RWPE2 (cell line): ENCODE measurements at regions not wholly inside any gene's neighbourhood (a gene's known extent, or its start where the extent isn't known, plus 50 kb on each side); places are given as distances from the start of the nearest gene placed in this dataset.

Experiments used
- ATAC-seq: fragments of 200-7000 bp; cut with Tn5 transposase; 3 replicates; pipeline ENCODE4 v1.9.1; 2021; ENCODE audit warnings: low read depth
- DNase-seq: peaks from one replicate; pipeline ENCODE4 v3.0.0-alpha.2; 2020; ENCODE audit warnings: low spot score
- H3K27ac ChIP-seq: fragments of 450-650 bp; 2 replicates; pipeline ENCODE4 v1.5.1; 2017; ENCODE audit warnings: mild to moderate bottlenecking; ENCODE audit not compliant: poor library complexity, severe bottlenecking
- H3K27me3 ChIP-seq: fragments of 250-450 bp; sonication (Bioruptor Pico); 2 replicates; pipeline ENCODE4 v1.5.1; 2021; ENCODE audit warnings: mild to moderate bottlenecking, moderate library complexity; ENCODE audit not compliant: insufficient read depth, poor library complexity, severe bottlenecking
- H3K36me3 ChIP-seq: fragments of 250-450 bp; sonication (Bioruptor Pico); 2 replicates; pipeline ENCODE4 v1.5.1; 2020; ENCODE audit warnings: low read depth, mild to moderate bottlenecking, moderate library complexity
- H3K4me1 ChIP-seq: fragments of 250-450 bp; sonication (Bioruptor Pico); 2 replicates; pipeline ENCODE4 v1.5.1; 2021; ENCODE audit warnings: mild to moderate bottlenecking, moderate library complexity; ENCODE audit not compliant: insufficient read depth, poor library complexity, severe bottlenecking
- H3K4me3 ChIP-seq: fragments of 250-450 bp; sonication (Bioruptor Pico); 2 replicates; pipeline ENCODE4 v1.5.1; 2021; ENCODE audit warnings: mild to moderate bottlenecking, moderate library complexity; ENCODE audit not compliant: severe bottlenecking
- H3K9me3 ChIP-seq: fragments of 250-450 bp; sonication (Bioruptor Pico); 2 replicates; pipeline ENCODE4 v1.5.1; 2021; ENCODE audit warnings: mild to moderate bottlenecking, moderate library complexity; ENCODE audit not compliant: severe bottlenecking
- TF ChIP-seq, protein P1 (sequence below): fragments of 450-650 bp; IDR thresholded peaks from one replicate; pipeline ENCODE4 v1.5.1; 2017; ENCODE audit warnings: mild to moderate bottlenecking, moderate library complexity; ENCODE audit not compliant: poor library complexity, severe bottlenecking

DNA sequence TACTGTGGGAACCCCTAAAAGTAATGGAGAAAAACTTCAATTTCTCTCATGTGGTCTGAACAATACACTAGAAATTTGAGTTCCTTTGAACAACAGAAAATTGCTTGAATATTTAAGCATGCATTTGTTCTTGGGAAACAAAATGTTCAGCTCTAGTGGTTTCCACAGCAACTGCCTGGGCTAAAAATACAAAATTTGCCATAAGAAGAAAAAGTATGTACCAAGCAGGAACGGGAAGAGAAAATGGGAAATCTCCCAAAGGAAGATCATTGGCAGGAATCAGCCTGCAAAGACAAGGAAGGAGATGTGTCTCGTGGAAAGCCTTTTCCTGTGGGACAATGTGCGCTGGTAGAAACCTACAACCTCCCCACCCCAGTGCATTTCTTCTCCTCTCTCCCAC is 119.0 kb upstream of the DPT start:
- ATAC-seq (no peak), DNase-seq (no peak)
- Histone ChIP-seq H3K9me3 (no peaks in the 10 kb centered on the region), H3K4me3 (no peak overlapping the region), H3K27me3 (no peaks in the 10 kb centered on the region), H3K27ac (no peak overlapping the region), H3K36me3 (0 out of 2 replicates have a peak, but pooled peaks cover 2% of the 10 kb centered on the region), H3K4me1 (no peaks in the 10 kb centered on the region)
- TF ChIP-seq, protein P1, sequence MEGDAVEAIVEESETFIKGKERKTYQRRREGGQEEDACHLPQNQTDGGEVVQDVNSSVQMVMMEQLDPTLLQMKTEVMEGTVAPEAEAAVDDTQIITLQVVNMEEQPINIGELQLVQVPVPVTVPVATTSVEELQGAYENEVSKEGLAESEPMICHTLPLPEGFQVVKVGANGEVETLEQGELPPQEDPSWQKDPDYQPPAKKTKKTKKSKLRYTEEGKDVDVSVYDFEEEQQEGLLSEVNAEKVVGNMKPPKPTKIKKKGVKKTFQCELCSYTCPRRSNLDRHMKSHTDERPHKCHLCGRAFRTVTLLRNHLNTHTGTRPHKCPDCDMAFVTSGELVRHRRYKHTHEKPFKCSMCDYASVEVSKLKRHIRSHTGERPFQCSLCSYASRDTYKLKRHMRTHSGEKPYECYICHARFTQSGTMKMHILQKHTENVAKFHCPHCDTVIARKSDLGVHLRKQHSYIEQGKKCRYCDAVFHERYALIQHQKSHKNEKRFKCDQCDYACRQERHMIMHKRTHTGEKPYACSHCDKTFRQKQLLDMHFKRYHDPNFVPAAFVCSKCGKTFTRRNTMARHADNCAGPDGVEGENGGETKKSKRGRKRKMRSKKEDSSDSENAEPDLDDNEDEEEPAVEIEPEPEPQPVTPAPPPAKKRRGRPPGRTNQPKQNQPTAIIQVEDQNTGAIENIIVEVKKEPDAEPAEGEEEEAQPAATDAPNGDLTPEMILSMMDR = no peak

DNA sequence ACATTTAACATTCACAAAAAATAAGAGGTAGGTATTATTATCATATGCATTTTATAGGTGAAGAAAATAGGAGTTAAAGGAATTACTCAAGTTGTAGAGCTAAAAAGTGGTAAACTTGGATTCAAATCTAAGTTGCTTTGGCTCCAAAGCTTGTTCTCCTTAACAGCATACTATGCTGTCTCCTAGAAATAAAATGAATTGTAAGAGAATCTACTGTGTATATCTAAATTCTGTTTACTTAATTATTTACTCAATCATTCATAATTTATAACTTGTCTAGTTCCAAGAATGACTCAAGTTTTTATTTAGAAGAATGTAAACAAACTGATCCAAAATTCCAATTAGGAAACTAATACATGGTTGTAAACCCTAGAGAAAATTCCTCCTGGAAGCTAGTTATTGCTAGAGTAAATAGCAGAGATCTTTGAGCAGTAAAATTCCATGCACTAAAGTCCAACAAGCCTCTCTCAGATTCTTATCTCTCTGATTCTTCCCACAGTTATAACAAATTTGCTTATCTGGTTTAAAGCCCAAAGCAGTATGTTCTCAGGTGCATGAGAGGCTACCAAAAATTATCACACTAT is 132.5 kb upstream of the DPT start:
- Histone ChIP-seq H3K27me3 (no peaks in the 10 kb centered on the region), H3K4me1 (no peaks in the 10 kb centered on the region), H3K27ac (no peak overlapping the region), H3K4me3 (no peak overlapping the region), H3K9me3 (no peaks in the 10 kb centered on the region), H3K36me3 (no peaks in the 10 kb centered on the region)
- ATAC-seq (no peak), DNase-seq (no peak)
- TF ChIP-seq, protein P1 = no peak

DNA sequence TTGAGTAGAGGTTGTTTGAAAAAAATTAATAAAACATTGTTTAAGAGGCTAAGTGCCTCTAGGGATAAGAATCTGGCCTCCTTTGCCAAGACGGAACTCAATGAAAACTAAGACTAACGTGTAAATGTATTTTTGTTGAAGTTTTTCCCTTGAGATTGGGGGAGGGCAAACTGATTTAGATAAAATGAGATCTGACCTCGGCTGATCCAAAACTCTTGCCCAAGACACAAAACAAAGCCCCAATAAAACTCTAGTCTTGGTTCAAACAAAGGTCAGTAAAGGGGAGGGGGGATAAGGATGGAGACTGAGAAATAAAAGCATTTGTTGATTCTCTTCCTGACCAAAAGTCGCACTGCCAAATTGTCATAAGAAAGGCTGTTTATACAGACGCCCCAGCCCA is 134.8 kb upstream of the DPT start:
- H3K9me3 ChIP-seq = no peaks in the 10 kb centered on the region
- no peaks in the 10 kb centered on the region for H3K36me3 ChIP-seq
- TF ChIP-seq, protein P1 = no peak
- H3K27me3 ChIP-seq = no peaks in the 10 kb centered on the region
- H3K4me1 ChIP-seq = no peaks in the 10 kb centered on the region
- DNase-seq = no peak
- no peak for ATAC-seq
- H3K27ac ChIP-seq = no peak overlapping the region
- no peak overlapping the region for H3K4me3 ChIP-seq

DNA sequence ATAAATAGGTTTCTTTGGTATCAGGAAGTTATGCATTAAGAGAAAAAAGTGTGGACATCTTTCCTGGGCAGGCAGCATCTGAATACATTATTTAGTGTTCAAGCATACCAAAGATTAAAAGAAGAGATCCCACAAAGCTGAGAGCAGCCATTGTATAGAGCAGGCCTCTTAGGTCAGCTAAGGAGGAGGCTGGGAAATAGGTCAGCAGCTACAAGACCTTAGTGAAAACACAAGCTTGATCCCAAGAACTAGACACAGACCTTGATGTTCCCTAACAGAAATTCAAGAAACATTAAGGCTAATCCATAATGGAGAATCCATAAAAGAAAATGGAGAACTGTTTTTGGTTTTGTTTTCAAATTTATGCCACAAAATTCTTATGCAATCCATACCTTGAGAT is 135.3 kb upstream of the DPT start:
- Histone ChIP-seq H3K4me3 (no peak overlapping the region), H3K9me3 (no peaks in the 10 kb centered on the region), H3K4me1 (no peaks in the 10 kb centered on the region), H3K36me3 (no peaks in the 10 kb centered on the region), H3K27me3 (no peaks in the 10 kb centered on the region), H3K27ac (no peak overlapping the region)
- no peak for ATAC-seq
- TF ChIP-seq, protein P1 = no peak
- no peak for DNase-seq

DNA sequence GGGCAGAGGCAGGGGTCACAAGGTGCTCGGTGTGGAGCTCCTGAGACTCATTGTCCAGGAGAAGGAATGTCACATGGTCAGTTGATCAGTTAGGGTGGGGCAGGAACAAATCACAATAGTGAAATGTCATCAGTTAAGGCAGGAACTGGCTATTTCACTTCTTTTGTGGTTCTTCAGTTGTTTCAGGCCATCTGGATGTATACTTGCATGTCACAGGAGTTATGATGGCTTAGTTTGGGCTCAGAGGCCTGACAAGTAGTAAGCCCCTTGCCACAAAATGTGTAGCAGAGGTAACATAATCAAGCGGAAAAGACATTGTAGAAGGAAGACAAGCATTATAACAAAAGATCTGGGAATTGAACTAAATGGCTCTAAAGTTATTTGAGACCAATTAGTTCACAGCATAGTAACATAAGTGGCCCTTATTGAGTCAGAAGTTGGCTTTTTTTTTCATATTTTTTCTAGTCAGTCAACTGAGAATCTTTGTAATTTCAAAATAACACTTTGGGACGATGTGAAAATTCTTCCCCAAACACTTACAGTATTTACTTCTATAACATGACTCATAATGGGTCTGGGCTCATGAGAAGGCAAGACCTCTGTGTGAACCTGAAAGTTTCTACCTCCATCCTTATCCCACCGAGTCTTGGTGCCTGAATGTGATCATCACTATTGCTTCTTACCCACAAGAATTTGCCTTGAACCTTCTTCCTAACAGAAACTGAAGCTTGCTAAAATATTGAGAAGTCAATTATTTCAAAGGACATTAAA is 137.0 kb upstream of the DPT start:
- no peak overlapping the region for H3K4me3 ChIP-seq
- H3K9me3 ChIP-seq = no peaks in the 10 kb centered on the region
- TF ChIP-seq, protein P1 = no peak
- no peak overlapping the region for H3K27ac ChIP-seq
- no peaks in the 10 kb centered on the region for H3K36me3 ChIP-seq
- DNase-seq (no peak), ATAC-seq (no peak)
- H3K4me1 ChIP-seq = no peaks in the 10 kb centered on the region
- no peaks in the 10 kb centered on the region for H3K27me3 ChIP-seq
